CD4-positive, CD25-positive, alpha-beta regulatory T cell (primary cell): ENCODE measurements at regions not wholly inside any gene's neighbourhood (a gene's known extent, or its start where the extent isn't known, plus 50 kb on each side); places are given as distances from the start of the nearest gene placed in this dataset.
A peak's percentile ranks its signal among the peaks of the same experiment; 100 is the strongest.

Experiments used
- ATAC-seq, 2 donors: fragments of 150-1000 bp; cut with Tn5 transposase; one replicate each; pipeline ENCODE4 v1.10.0; 2021; ENCODE audit warnings: low read depth in 2 of 2, moderate number of reproducible peaks in 2 of 2, moderate library complexity in 1 of 2
- DNase-seq, 3 donors: peaks; one replicate each; pipeline versions ENCODE4 v3.0.0 to v3.0.0-alpha.2; 2012 to 2022; ENCODE audit warnings: mixed read lengths in 1 of 3
- H3K27ac ChIP-seq: one replicate; pipeline ENCODE4 v1.7.0; 2013; ENCODE audit warnings: mild to moderate bottlenecking, low read length; ENCODE audit not compliant: insufficient read depth, poor library complexity, severe bottlenecking
- H3K27me3 ChIP-seq: one replicate; pipeline ENCODE4 v1.7.0; 2013; ENCODE audit warnings: low read length; ENCODE audit not compliant: control insufficient read depth, insufficient read depth
- H3K36me3 ChIP-seq: one replicate; pipeline ENCODE4 v1.7.0; 2013; ENCODE audit warnings: mild to moderate bottlenecking, low read length, moderate library complexity; ENCODE audit not compliant: control insufficient read depth, insufficient read depth
- H3K4me1 ChIP-seq: 2 replicates; pipeline ENCODE4 v1.7.0; 2013; ENCODE audit warnings: mild to moderate bottlenecking, low read length; ENCODE audit not compliant: insufficient read depth, control insufficient read depth, poor library complexity, severe bottlenecking
- H3K4me3 ChIP-seq: one replicate; pipeline ENCODE4 v1.7.0; 2013; ENCODE audit warnings: low read depth, mild to moderate bottlenecking, low read length, moderate library complexity
- H3K9me3 ChIP-seq, 2 experiments: 1 replicate in 1 of 2; 2 replicates in 1 of 2; pipeline ENCODE4 v1.7.0; 2013; ENCODE audit warnings: low read length in 2 of 2, mild to moderate bottlenecking in 1 of 2, moderate library complexity in 1 of 2; ENCODE audit not compliant: control insufficient read depth in 2 of 2
- H3K27ac Mint-ChIP-seq, 3 donors: one replicate each; pipeline ENCODE4 v1.8.0; 2020 to 2022; ENCODE audit warnings: mild to moderate bottlenecking in 3 of 3, mixed read lengths in 3 of 3, moderate library complexity in 2 of 3
- H3K27me3 Mint-ChIP-seq: one replicate; pipeline ENCODE4 v1.8.0; 2022; ENCODE audit warnings: mild to moderate bottlenecking, mixed read lengths
- H3K36me3 Mint-ChIP-seq: one replicate; pipeline ENCODE4 v1.8.0; 2020; ENCODE audit warnings: mixed read lengths
- H3K4me1 Mint-ChIP-seq, 4 donors: one replicate each; pipeline ENCODE4 v1.8.0; 2020 to 2022; ENCODE audit warnings: mixed read lengths in 4 of 4, mild to moderate bottlenecking in 1 of 4
- H3K4me3 Mint-ChIP-seq, 4 donors: one replicate each; pipeline ENCODE4 v1.8.0; 2020 to 2022; ENCODE audit warnings: mild to moderate bottlenecking in 4 of 4, mixed read lengths in 4 of 4, moderate library complexity in 3 of 4
- H3K9me3 Mint-ChIP-seq, 7 donors: one replicate each; pipeline ENCODE4 v1.8.0; 2020 to 2022; ENCODE audit warnings: mixed read lengths in 7 of 7, mild to moderate bottlenecking in 3 of 7, moderate library complexity in 2 of 7

DNA sequence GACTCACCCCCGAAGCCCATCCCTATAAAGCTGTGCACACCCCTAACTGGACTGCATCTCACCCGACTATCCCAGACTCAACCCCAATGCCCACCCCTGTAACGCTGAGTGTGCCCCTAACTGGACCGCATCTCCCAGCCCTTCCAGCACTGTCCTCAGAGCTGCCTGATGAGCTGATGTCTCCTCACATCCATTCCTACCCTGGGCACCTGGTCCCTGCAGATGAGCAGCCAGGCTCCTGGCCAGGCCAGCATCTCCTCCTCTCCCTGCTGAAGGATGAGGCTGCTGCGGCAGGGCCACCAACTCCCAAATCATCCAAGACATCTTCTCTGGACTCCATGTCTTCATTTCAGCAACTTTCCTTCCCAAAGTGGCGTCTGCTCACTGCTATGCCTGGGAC lies 332.1 kb downstream of the CTTN start:
- no peaks in the 10 kb centered on the region for H3K4me1 ChIP-seq
- no peaks in the 10 kb centered on the region for H3K9me3 ChIP-seq
- DNase-seq (no peak), ATAC-seq (no peak)
- H3K36me3 Mint-ChIP-seq = no peaks in the 10 kb centered on the region
- H3K27me3 ChIP-seq = no peaks in the 10 kb centered on the region
- no peak overlapping the region for H3K4me3 ChIP-seq
- H3K9me3 Mint-ChIP-seq = peaks cover 0 to 4% (median 0%) of the 10 kb centered on the region in 7 donors
- H3K4me3 Mint-ChIP-seq = no peak overlapping the region
- no peak overlapping the region for H3K27ac Mint-ChIP-seq
- H3K27ac ChIP-seq = no peak overlapping the region
- H3K36me3 ChIP-seq = no peaks in the 10 kb centered on the region
- no peaks in the 10 kb centered on the region for H3K4me1 Mint-ChIP-seq
- H3K27me3 Mint-ChIP-seq = no peaks in the 10 kb centered on the region

DNA sequence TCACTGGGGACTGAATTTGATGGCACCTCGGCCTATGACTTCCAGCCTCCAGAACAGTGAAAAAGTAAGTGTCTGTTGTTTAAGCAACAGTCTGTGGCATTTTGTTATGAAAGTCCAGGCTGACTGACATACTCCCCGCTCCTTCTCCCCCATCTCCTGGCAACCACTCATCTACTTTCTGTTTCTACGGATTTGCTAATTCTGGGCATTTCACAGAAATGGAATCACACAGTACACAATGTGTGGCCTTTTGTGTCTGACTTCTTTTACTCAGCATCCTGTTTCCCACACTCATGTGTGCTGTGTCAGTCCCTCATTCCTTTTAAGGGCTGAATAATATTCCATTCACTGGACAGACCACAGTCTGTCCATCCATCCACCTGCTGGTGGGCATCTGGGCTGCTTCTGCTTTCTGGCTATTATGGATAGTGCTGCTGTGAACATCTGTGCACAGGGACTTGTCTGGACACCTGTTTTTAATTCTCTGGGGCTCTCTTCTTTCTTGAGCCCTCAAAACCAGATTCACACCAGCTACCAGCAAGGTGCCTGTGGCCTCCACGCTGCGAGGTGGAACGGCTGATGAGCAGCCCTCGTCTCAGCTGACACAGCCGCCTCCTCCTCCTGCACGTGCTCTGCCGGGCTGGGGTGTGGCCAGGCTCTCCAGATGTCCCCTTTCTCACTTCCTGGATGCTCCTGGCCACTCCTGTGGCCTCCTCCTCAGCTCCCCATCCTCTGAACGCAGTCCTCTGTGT lies 333.1 kb downstream of the CTTN start:
- Mint-ChIP-seq H3K4me1 (no peaks in the 10 kb centered on the region), H3K36me3 (no peaks in the 10 kb centered on the region)
- no peak for DNase-seq

DNA sequence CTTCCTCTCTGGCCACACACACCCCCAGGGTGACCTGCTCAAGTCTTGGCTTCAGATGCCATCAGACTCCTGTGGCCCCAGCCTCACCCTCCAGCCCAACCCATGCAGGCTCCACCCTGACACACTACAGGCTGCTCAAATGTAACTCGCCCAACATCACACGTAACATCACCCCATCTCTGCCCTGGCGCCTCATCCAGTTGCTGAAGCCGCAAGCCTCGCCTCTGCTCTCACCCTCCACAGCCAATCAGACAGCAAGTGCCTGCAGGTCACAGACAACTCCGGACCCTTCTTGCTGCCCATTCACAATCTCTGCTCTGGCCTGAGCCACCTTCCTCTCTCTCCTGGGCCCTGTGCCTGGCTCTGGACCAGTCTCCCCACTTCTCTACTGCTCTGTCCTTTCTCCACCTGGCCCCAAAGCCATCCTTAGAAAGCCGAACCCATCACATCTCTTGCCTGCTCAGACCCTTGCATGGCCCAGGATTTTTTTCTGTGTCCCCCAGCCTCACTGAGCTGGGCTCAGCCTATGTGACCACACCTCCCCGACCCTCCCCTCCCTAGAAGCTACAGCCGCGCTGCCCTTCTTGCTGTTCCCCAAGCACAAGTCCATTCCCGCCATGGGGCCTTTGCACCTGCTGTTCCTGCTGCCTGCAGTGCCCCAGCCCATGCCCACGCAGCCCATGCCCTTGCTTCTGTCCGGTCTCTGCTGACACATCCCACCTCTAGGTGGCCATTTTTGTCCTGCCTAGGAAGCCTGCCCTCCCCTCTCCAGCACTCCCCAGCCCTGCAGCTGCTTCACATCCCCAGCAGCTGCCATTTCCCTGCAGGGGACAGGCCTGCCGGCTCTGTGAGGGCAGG lies 333.9 kb downstream of the CTTN start:
- Mint-ChIP-seq H3K4me1 (no peaks in the 10 kb centered on the region), H3K27ac (peak overlapping the region in 1 of 3 donors; percentile 60), H3K9me3 (peaks cover 0 to 5% (median 0%) of the 10 kb centered on the region in 7 donors), H3K36me3 (no peaks in the 10 kb centered on the region), H3K4me3 (no peak overlapping the region), H3K27me3 (no peaks in the 10 kb centered on the region)
- H3K4me3 ChIP-seq = no peak overlapping the region
- H3K9me3 ChIP-seq = no peaks in the 10 kb centered on the region
- no peak overlapping the region for H3K27ac ChIP-seq
- DNase-seq (no peak), ATAC-seq (no peak)
- H3K36me3 ChIP-seq = no peaks in the 10 kb centered on the region
- H3K27me3 ChIP-seq = no peaks in the 10 kb centered on the region
- no peaks in the 10 kb centered on the region for H3K4me1 ChIP-seq

More for the DNA sequence above, 333.1 kb downstream of the CTTN start:
- Mint-ChIP-seq H3K27ac (peak overlapping the region in 1 of 3 donors; percentile 60), H3K27me3 (no peaks in the 10 kb centered on the region), H3K4me3 (no peak overlapping the region), H3K9me3 (peaks cover 0 to 5% (median 0%) of the 10 kb centered on the region in 7 donors)
- Histone ChIP-seq H3K4me3 (no peak overlapping the region), H3K27me3 (no peaks in the 10 kb centered on the region), H3K36me3 (no peaks in the 10 kb centered on the region), H3K9me3 (no peaks in the 10 kb centered on the region), H3K27ac (no peak overlapping the region), H3K4me1 (no peaks in the 10 kb centered on the region)
- no peak for ATAC-seq

DNA sequence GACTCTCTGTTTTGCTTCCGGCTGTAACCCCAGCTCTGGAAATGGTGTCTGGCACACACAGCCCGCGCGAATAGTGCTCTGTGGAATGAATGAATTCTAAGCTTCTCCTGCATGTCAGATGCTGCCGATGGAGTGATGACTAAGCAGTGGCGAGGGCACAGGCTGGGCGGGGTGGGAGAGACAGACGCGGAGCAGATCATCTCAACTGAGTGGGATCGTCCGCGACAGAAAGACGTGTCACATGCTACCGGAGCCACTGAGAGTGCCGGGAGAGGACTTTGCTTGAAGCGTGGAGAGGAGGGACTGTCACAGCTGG lies 334.5 kb downstream of the CTTN start:
- no peaks in the 10 kb centered on the region for H3K27me3 ChIP-seq
- no peaks in the 10 kb centered on the region for H3K27me3 Mint-ChIP-seq

DNA sequence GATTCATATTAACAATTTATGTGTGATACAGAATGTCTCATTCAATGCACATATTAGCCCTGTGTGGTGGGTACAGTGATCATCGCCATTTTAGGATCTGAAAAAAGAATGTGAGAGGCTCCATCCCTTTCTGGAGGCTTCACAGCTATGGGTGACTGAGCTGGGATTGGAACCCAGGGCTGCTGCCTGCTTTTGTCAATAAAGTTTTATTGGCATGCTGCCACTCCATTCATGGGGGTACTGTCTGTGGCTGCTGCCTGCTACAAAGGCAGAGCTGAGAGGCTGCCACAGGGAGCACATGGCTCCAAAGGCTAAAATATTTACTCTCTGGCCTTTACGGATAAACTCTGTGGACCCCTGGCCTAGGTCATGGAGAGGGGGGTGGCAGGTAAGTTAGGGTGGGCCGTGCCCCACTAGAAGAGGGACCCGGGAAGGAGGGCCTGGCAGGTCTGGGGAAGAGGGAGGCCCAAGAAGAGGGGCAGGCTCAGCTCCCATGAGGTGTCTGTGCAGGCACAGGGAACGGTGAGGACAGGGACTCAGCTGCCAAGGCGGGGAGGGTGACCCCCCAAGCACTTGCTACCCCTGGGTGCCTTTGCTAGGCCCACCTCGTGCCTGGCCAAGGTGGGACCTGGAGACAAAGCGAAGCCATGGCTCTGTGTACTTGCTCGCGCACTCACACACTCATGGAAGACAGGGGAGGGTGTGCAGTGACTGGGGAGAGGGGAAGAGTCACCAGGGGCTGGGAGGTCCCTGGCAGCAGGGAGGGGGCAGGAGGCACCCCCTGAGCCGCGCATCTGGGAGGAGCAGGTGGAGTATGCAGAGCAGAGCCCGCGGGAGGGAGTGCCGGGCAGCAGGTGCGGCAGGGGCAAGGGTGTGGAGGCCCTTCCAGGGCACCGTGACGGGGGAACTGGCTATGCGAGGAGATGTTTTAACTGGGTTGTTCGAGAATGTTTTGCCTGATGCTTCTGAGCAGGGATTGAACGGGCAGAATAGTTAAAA lies 335.3 kb downstream of the CTTN start:
- Mint-ChIP-seq H3K36me3 (no peaks in the 10 kb centered on the region), H3K9me3 (peaks cover 0 to 5% (median 0%) of the 10 kb centered on the region in 7 donors)

More for the DNA sequence above, 334.5 kb downstream of the CTTN start:
- Mint-ChIP-seq H3K4me1 (no peaks in the 10 kb centered on the region), H3K36me3 (no peaks in the 10 kb centered on the region), H3K27ac (no peak overlapping the region), H3K9me3 (peaks cover 0 to 5% (median 0%) of the 10 kb centered on the region in 7 donors), H3K4me3 (no peak overlapping the region)
- Histone ChIP-seq H3K4me3 (no peak overlapping the region), H3K27ac (no peak overlapping the region), H3K36me3 (no peaks in the 10 kb centered on the region), H3K4me1 (no peaks in the 10 kb centered on the region), H3K9me3 (no peaks in the 10 kb centered on the region)
- no peak for DNase-seq
- ATAC-seq = no peak

DNA sequence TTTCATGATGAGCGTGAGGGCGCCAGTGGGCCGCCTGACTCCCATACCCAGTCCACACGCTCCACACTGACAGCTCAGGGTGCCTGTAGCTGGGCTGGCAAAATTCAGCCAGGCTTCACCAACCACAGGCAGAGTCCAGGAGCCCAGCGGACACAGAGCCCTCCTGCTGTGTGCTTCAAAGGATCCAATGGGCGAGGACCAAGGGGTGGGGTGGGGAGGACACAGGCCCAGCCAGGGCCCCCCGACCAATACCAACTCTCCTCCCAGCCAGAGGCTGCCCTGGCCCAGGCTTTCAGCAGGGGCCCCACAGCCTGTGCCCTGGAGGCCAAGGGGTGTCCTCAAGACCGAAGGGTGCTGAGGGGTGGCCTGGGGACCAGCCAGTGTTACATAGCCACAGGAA lies 336.1 kb downstream of the CTTN start:
- Histone ChIP-seq H3K9me3 (no peaks in the 10 kb centered on the region), H3K27me3 (no peaks in the 10 kb centered on the region), H3K4me1 (no peaks in the 10 kb centered on the region), H3K27ac (no peak overlapping the region), H3K4me3 (no peak overlapping the region), H3K36me3 (no peaks in the 10 kb centered on the region)
- DNase-seq = no peak
- Mint-ChIP-seq H3K9me3 (peaks cover 0 to 5% (median 0%) of the 10 kb centered on the region in 7 donors), H3K4me3 (no peak overlapping the region), H3K36me3 (no peaks in the 10 kb centered on the region), H3K27me3 (no peaks in the 10 kb centered on the region), H3K4me1 (no peaks in the 10 kb centered on the region), H3K27ac (no peak overlapping the region)
- no peak for ATAC-seq

More for the DNA sequence above, 335.3 kb downstream of the CTTN start:
- Mint-ChIP-seq H3K27me3 (no peaks in the 10 kb centered on the region), H3K4me3 (no peak overlapping the region), H3K4me1 (no peaks in the 10 kb centered on the region), H3K27ac (no peak overlapping the region)
- H3K4me1 ChIP-seq = no peaks in the 10 kb centered on the region
- no peak for ATAC-seq
- H3K9me3 ChIP-seq = no peaks in the 10 kb centered on the region
- no peak overlapping the region for H3K27ac ChIP-seq
- H3K4me3 ChIP-seq = no peak overlapping the region
- H3K27me3 ChIP-seq = no peaks in the 10 kb centered on the region
- DNase-seq = no peak
- no peaks in the 10 kb centered on the region for H3K36me3 ChIP-seq

DNA sequence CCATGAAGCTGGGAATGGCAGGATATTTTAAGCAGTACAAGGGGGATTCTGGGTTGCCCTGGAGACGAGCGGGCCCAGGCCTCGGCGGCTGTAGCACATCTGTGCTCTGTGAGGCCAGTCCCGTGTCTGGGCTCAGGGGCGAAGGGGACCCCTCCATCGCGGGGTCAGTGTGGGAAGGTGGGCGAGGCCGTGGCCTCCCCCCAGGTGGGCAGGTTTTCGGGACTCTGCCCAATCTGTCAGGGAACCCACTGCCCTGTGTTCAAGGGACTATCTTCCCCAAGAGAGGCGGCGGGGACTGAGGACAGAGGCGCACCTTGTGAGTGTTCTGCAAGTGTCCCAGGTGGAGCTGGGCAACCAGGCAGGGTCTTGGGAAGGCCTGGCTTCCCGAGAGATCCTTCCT lies 336.6 kb downstream of the CTTN start:
- ATAC-seq (no peak), DNase-seq (no peak)
- H3K4me1 ChIP-seq = no peaks in the 10 kb centered on the region
- H3K36me3 Mint-ChIP-seq = no peaks in the 10 kb centered on the region
- no peaks in the 10 kb centered on the region for H3K9me3 ChIP-seq
- no peak overlapping the region for H3K27ac ChIP-seq
- peaks cover 0 to 5% (median 0%) of the 10 kb centered on the region in 7 donors for H3K9me3 Mint-ChIP-seq
- H3K27me3 ChIP-seq = no peaks in the 10 kb centered on the region
- no peak overlapping the region for H3K27ac Mint-ChIP-seq
- no peaks in the 10 kb centered on the region for H3K27me3 Mint-ChIP-seq
- H3K4me3 Mint-ChIP-seq = no peak overlapping the region
- no peaks in the 10 kb centered on the region for H3K4me1 Mint-ChIP-seq
- H3K36me3 ChIP-seq = no peaks in the 10 kb centered on the region
- H3K4me3 ChIP-seq = no peak overlapping the region
